ENCODE measurements at regions not wholly inside any gene's neighbourhood (a gene's known extent, or its start where the extent isn't known, plus 50 kb on each side); places are given as distances from the start of the nearest gene placed in this dataset.
"Not testable (repeated sequence)": the region's sequence is repeated elsewhere in the genome, so short reads cannot be mapped to it uniquely, and the experiment has no call there.

DNA sequence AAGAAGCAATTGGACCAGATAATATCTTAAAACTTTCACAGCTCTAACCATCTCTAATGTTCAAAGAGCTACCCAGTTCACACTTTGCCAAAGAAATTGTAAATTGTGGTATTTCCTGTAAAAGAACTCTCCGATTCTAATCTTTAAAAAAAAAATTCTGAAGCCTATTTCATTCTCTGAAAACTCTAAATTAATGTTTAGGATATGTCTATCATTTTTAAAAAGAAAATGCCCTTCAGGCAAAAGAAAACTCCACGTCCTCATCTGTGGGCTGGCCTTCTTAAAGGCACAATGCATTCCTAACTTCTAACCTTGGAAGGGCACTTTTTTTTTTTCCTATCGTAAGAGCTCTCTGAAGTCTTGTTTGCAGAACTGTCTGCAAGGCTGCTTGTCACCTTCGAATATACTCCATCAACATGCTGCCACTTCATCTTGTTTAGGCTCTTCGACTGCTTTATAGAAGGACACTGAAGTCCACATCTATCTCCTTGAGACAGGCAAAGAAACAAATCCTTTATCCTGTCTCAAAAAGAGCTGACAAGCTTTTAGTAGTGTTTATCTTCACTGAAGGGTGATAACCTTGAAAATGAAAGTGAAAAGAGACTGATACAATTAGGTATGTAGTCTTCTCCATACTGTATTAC lies 124.3 kb upstream of the SLC39A10 start:
- BruUV-seq (replicated peaks), result no TSS peak
- DNase-seq (ENCODE audit: unreplicated experiment), result peak; percentile 25
- no peaks in the 10 kb centered on the region for H3K36me3 Mint-ChIP-seq (ENCODE audit: insufficient read depth, unreplicated experiment)
- POLR2A ChIA-PET, result interaction anchor here (1.5 to 3.8 kb wide), 4 partner anchors 12 to 125 kb away, joined by 8 to 33 read pairs (median 10); partner anchors contain the start of gene SLC39A10
- CTCF ChIA-PET, result interaction anchor here (0.8 to 1.9 kb wide), 5 partner anchors 31 to 130 kb away, joined by 5 to 8 read pairs (median 8); no protein-coding TSS in a partner anchor
- peak overlapping the region; percentile 91 for H3K27ac Mint-ChIP-seq (ENCODE audit: low read depth, unreplicated experiment)
- peak overlapping the region; percentile 38 for H3K4me3 Mint-ChIP-seq (ENCODE audit: unreplicated experiment)
- TF ChIP-seq, protein P1, sequence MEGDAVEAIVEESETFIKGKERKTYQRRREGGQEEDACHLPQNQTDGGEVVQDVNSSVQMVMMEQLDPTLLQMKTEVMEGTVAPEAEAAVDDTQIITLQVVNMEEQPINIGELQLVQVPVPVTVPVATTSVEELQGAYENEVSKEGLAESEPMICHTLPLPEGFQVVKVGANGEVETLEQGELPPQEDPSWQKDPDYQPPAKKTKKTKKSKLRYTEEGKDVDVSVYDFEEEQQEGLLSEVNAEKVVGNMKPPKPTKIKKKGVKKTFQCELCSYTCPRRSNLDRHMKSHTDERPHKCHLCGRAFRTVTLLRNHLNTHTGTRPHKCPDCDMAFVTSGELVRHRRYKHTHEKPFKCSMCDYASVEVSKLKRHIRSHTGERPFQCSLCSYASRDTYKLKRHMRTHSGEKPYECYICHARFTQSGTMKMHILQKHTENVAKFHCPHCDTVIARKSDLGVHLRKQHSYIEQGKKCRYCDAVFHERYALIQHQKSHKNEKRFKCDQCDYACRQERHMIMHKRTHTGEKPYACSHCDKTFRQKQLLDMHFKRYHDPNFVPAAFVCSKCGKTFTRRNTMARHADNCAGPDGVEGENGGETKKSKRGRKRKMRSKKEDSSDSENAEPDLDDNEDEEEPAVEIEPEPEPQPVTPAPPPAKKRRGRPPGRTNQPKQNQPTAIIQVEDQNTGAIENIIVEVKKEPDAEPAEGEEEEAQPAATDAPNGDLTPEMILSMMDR (IDR thresholded peaks at IDR 0.05; ENCODE audit: unreplicated experiment), result no peak
- intact Hi-C loops (cut with micrococcal nuclease), result loop anchor here (5.0 kb wide), 1 partner anchor 215 kb away; no protein-coding TSS in a partner anchor
- no peaks in the 10 kb centered on the region for H3K27me3 Mint-ChIP-seq (ENCODE audit: insufficient read depth, unreplicated experiment)
- H3K9me3 Mint-ChIP-seq (ENCODE audit: unreplicated experiment), result no peaks in the 10 kb centered on the region
- H3K4me1 Mint-ChIP-seq (ENCODE audit: insufficient read depth, unreplicated experiment), result peaks cover 24% of the 10 kb centered on the region

GRCh38 chr2:195532255-195532627 lies 124.8 kb upstream of the SLC39A10 start:
- ChIA-PET POLR2A (interaction anchor here (1.5 to 3.8 kb wide), 3 partner anchors 11 to 125 kb away, joined by 8 to 33 read pairs (median 10); partner anchors contain the start of gene SLC39A10), CTCF (interaction anchor here (0.6 to 1.9 kb wide), 4 partner anchors 31 to 214 kb away, joined by 4 to 8 read pairs (median 6); no protein-coding TSS in a partner anchor)
- H3K4me1 Mint-ChIP-seq (ENCODE audit: insufficient read depth, unreplicated experiment), result peaks cover 24% of the 10 kb centered on the region
- intact Hi-C loops (cut with micrococcal nuclease), result loop anchor here (5.0 kb wide), 1 partner anchor 215 kb away; no protein-coding TSS in a partner anchor
- BruUV-seq (replicated peaks), result no TSS peak
- no peaks in the 10 kb centered on the region for H3K36me3 Mint-ChIP-seq (ENCODE audit: insufficient read depth, unreplicated experiment)
- peak overlapping the region; percentile 38 for H3K4me3 Mint-ChIP-seq (ENCODE audit: unreplicated experiment)
- H3K9me3 Mint-ChIP-seq (ENCODE audit: unreplicated experiment), result no peaks in the 10 kb centered on the region
- H3K27me3 Mint-ChIP-seq (ENCODE audit: insufficient read depth, unreplicated experiment), result no peaks in the 10 kb centered on the region
- TF ChIP-seq, protein P1 (IDR thresholded peaks at IDR 0.05; ENCODE audit: unreplicated experiment), result no peak
- H3K27ac Mint-ChIP-seq (ENCODE audit: low read depth, unreplicated experiment), result peak overlapping the region; percentile 91
- DNase-seq (ENCODE audit: unreplicated experiment), result no peak

- ChIA-PET POLR2A (no interaction called here), CTCF (interaction anchor here (0.6 to 1.3 kb wide), 2 partner anchors 33 to 214 kb away, joined by 4 to 6 read pairs; no protein-coding TSS in a partner anchor)
- H3K27ac Mint-ChIP-seq (ENCODE audit: low read depth, unreplicated experiment), result peak overlapping the region; percentile 91
- no peak overlapping the region for H3K4me3 Mint-ChIP-seq (ENCODE audit: unreplicated experiment)
- no peaks in the 10 kb centered on the region for H3K27me3 Mint-ChIP-seq (ENCODE audit: insufficient read depth, unreplicated experiment)
- TF ChIP-seq, protein P1 (IDR thresholded peaks at IDR 0.05; ENCODE audit: unreplicated experiment), result no peak
- peaks cover 24% of the 10 kb centered on the region for H3K4me1 Mint-ChIP-seq (ENCODE audit: insufficient read depth, unreplicated experiment)
- intact Hi-C loops (cut with micrococcal nuclease), result loop anchor here (5.0 kb wide), 1 partner anchor 214 kb away; no protein-coding TSS in a partner anchor
- H3K9me3 Mint-ChIP-seq (ENCODE audit: unreplicated experiment), result no peaks in the 10 kb centered on the region
- BruUV-seq (replicated peaks), result no TSS peak
- DNase-seq (ENCODE audit: unreplicated experiment), result no peak
- no peaks in the 10 kb centered on the region for H3K36me3 Mint-ChIP-seq (ENCODE audit: insufficient read depth, unreplicated experiment)
Observed at GRCh38 chr2:195531754-195532153, 125.3 kb upstream of the SLC39A10 start.

GRCh38 chr2:195523242-195523641 lies 133.8 kb upstream of the SLC39A10 start:
- POLR2A ChIA-PET, result interaction anchor here (0.7 kb wide), 1 partner anchor 142 kb away, joined by 3 read pairs; no protein-coding TSS in a partner anchor
- H3K4me1 Mint-ChIP-seq (ENCODE audit: insufficient read depth, unreplicated experiment), result peaks cover 10% of the 10 kb centered on the region
- H3K27ac Mint-ChIP-seq (ENCODE audit: low read depth, unreplicated experiment); CTCF ChIA-PET; DNase-seq (ENCODE audit: unreplicated experiment); intact Hi-C loops (cut with micrococcal nuclease); H3K36me3 Mint-ChIP-seq (ENCODE audit: insufficient read depth, unreplicated experiment); BruUV-seq (replicated peaks); H3K4me3 Mint-ChIP-seq (ENCODE audit: unreplicated experiment); H3K9me3 Mint-ChIP-seq (ENCODE audit: unreplicated experiment); H3K27me3 Mint-ChIP-seq (ENCODE audit: insufficient read depth, unreplicated experiment): not testable (repeated sequence)
